Heart right ventricle (tissue), 16 donors: ENCODE measurements at regions not wholly inside any gene's neighbourhood (a gene's known extent, or its start where the extent isn't known, plus 50 kb on each side); places are given as distances from the start of the nearest gene placed in this dataset.

ENCODE experiments used
- ATAC-seq, 8 donors: fragments of 200-7000 bp; cut with Tn5 transposase; one replicate each; pipeline ENCODE4 v1.9.1; 2020; ENCODE audit warnings: mild to moderate bottlenecking in 8 of 8, moderate library complexity in 8 of 8, moderate number of reproducible peaks in 1 of 8
- DNase-seq, 2 donors: peaks; one replicate each; pipeline ENCODE4 v3.0.0-alpha.2; 2020
- H3K27ac ChIP-seq, 10 donors: fragments of 200-600 bp; sonication (generic) in 2 of 10; one replicate each; pipeline versions ENCODE4 v1.5.0 to v1.8.0; 2020 to 2022; ENCODE audit warnings: mild to moderate bottlenecking in 3 of 10
- H3K27me3 ChIP-seq, 7 donors: fragments of 200-600 bp; one replicate each; pipeline ENCODE4 v1.8.0; 2021 to 2022; ENCODE audit warnings: mild to moderate bottlenecking in 2 of 7
- H3K36me3 ChIP-seq, 9 donors: fragments of 200-600 bp; sonication (generic) in 1 of 9; one replicate each; pipeline versions ENCODE4 v1.5.0 to v1.8.0; 2020 to 2022; ENCODE audit warnings: mild to moderate bottlenecking in 2 of 9
- H3K4me1 ChIP-seq, 9 donors: fragments of 200-600 bp; sonication (generic) in 1 of 9; one replicate each; pipeline versions ENCODE4 v1.5.0 to v1.8.0; 2020 to 2022; ENCODE audit warnings: mild to moderate bottlenecking in 4 of 9
- H3K4me3 ChIP-seq, 10 donors: fragments of 200-600 bp; sonication (generic) in 2 of 10; one replicate each; pipeline versions ENCODE4 v1.5.0 to v1.8.0; 2020 to 2022; ENCODE audit warnings: mild to moderate bottlenecking in 7 of 10, moderate library complexity in 2 of 10
- H3K9me3 ChIP-seq, 11 donors: fragments of 200-600 bp in 10 of 11; sonication (generic) in 2 of 11; one replicate each; pipeline versions ENCODE4 v1.5.0 to v1.8.0; 2013 to 2022; ENCODE audit warnings: mild to moderate bottlenecking in 2 of 11, control low read depth in 1 of 11, moderate library complexity in 1 of 11
- WGBS, 2 donors: extraction: QIAGEN DNeasy Blood & Tissue Kit; methylation state at CpG; one replicate each; pipeline ENCODE4 v1.1.7; 2013; ENCODE audit warnings: inconsistent platforms in 1 of 2; 5-methylcytosine and 5-hydroxymethylcytosine counted together
- intact Hi-C, 10 donors: fragments of 100-400 bp; cut with DNase I; formaldehyde crosslinking; loops; one replicate each; pipeline versions ENCODE4 v1.11.1 to v1.14.2; 2022
- TF ChIP-seq, protein P1 (sequence below), 9 donors: fragments of 200-600 bp; sonication (generic) in 2 of 9; IDR thresholded peaks; one replicate each; pipeline versions ENCODE4 v1.5.0 to v1.8.0; 2021 to 2022; ENCODE audit warnings: antibody characterized with exemption in 9 of 9, mild to moderate bottlenecking in 5 of 9, moderate library complexity in 1 of 9
- donor health status: Arrhythmogenic right ventricular cardiomyopathy.
- donor health status: ischemic (EF 13 %, LVEDD 7.1; RV severe dilation, severe dysfunction).
- donor health status: healthy with polysubstance abuse.
- donor health status: DM: no; HTN: yes; CAD: no.
- donor health status: DM: no; HTN: no; CAD: no.
- donor health status: ischemic (EF 25% LVEDD 6.9; RV normal size, moderate dysfunction).
- donor health status: ischemic (EF 25% LVEDD 5.7; RV mildly dilated, moderate dysfunction).
- donor health status: healthy.
- donor health status: DM: yes; HTN: yes; CAD: no.
- donor health status: Ischemic cardiomyopathy.
- donor health status: ischemic (EF 35%, LVEDD 5.7; RV mildly dilated, moderate dysfunction).
- donor health status: nonischemic (EF 11% LVEDD 7.7; RV severe dilation, severe dysfunction).
- donor health status: DM: yes; HTN: yes; CAD: no.
- donor health status: PGD.
- donor health status: ischemic (EF 29% LVEDD 5.4; RV normal size, mild dysfunction).
- donor health status: nonischemic (EF 23%, LVEDD 6.1; RV moderate dilation, normal function).

DNA sequence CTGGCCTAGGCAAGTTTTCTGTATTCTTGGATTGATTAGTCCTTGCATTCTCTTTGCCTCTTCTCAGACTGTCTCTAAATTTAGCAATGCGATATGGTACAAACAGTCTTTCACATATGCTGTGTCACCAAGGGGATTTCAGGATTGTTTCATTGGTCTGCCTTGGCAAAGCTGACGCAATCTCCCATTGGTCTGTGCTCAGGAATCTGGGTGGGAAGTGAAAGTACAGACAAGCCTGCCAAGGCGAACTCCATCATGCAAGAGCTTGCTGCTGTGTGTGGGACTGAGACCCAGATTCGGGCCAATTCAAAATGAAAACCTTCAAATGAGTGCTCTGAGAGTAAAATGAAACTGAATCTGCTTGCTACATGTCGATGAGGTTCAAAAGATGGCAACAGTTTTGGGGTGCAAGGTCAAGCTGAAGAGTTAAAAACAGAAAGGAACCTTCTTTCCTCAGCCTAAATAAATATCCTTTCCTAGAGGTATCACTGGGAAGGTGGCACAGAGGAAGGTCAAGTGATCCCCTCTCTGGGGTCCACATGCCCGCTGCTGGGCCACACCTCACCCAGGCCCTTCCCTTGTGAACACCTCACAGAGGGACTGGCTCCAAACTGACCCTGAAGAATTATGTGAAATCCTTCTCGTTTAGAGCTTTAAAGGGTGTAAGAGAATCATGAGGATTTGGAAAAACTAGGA, 198.8 kb upstream of the PREP start:
- WGBS, 2 donors: 46 to 50% methylated on average over 7 of the region's 7 CpGs
- Histone ChIP-seq H3K27ac (peak overlapping the region; percentile 65 to 85 (median 72)), H3K4me3 (peak overlapping the region in 6 of 10 donors; percentile 5 to 16 (median 10)), H3K27me3 (no peaks in the 10 kb centered on the region), H3K9me3 (peaks cover 0 to 7% (median 0%) of the 10 kb centered on the region in 11 donors), H3K36me3 (no peaks in the 10 kb centered on the region), H3K4me1 (peaks cover 4 to 44% (median 35%) of the 10 kb centered on the region in 9 donors)
- intact Hi-C loops: no loop called here
- TF ChIP-seq, protein P1, sequence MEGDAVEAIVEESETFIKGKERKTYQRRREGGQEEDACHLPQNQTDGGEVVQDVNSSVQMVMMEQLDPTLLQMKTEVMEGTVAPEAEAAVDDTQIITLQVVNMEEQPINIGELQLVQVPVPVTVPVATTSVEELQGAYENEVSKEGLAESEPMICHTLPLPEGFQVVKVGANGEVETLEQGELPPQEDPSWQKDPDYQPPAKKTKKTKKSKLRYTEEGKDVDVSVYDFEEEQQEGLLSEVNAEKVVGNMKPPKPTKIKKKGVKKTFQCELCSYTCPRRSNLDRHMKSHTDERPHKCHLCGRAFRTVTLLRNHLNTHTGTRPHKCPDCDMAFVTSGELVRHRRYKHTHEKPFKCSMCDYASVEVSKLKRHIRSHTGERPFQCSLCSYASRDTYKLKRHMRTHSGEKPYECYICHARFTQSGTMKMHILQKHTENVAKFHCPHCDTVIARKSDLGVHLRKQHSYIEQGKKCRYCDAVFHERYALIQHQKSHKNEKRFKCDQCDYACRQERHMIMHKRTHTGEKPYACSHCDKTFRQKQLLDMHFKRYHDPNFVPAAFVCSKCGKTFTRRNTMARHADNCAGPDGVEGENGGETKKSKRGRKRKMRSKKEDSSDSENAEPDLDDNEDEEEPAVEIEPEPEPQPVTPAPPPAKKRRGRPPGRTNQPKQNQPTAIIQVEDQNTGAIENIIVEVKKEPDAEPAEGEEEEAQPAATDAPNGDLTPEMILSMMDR (IDR thresholded peaks at IDR 0.05): no peak
- peak; percentile 34 to 83 for DNase-seq
- ATAC-seq: peak; percentile 93 to 99 (median 96)

DNA sequence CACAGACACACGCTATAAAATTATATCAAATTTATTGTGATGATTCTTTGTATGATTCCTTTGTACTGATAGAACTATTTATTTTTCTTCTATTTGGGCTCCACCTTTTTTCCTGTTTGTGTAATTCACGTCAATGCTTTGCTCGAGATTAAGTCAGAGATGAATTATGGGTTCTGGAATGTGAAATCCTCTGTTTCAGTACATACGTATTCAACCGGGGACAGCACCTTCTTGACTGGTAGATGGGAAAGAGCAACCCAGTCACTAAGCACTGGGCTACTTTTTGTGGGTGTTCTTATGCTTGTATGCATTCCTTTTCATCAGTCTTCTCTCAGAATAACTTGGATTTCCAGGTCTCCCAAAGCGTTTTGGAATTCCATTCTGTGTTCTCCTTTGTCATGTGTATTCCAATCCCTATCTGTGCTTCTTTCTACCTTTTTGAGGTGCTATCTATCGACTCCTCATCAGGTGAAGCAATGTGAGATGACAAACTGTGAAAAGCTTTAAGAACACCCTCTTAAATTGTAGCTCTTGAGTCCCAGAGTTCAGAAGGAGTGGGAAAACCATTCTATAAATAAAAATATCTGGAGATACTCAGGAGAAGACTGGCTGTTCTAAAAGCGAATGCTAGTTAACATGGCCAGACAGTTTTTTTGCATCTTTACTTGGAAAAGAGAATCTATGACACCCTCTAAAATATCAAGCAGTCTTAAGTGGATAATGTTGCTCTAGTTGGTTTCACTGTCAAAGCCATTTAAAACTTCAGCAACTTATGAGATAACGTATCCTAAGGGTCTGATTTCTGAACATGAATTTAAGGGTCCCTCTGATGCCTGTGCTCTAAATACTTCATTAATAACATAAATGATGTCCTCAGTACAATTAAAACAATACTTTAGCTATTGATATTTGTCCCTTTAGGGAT, 197.7 kb upstream of the PREP start:
- Histone ChIP-seq H3K27ac (peak overlapping the region; percentile 65 to 85 (median 72)), H3K4me3 (peak overlapping the region in 1 of 10 donors; percentile 14), H3K27me3 (no peaks in the 10 kb centered on the region), H3K36me3 (no peaks in the 10 kb centered on the region), H3K9me3 (peaks cover 0 to 4% (median 0%) of the 10 kb centered on the region in 11 donors), H3K4me1 (peaks cover 4 to 44% (median 35%) of the 10 kb centered on the region in 9 donors)
- DNase-seq (no peak), ATAC-seq (no peak)
- WGBS, 2 donors: 67 to 76% methylated on average over 9 of the region's 9 CpGs
- intact Hi-C loops: no loop called here
- TF ChIP-seq, protein P1 (IDR thresholded peaks at IDR 0.05): no peak

DNA sequence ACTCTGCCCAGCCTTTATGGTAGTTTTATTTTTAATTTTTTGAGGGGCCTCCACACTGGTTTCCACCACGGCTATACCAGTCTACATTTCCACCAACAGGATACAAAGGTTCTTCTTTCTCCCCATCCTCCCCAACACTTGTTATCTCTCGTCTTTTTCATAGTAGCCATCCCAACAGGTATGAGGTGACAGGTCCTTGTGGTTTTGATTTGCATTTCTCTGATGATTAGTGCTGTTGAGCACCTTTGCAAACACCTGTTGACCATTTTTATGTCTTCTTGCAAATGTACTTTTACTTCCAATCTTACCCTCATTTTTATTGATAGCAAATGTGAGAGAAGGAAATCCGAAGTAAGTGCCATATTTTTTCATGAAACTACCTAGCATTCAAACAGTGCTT, 195.4 kb upstream of the PREP start:
- DNase-seq (no peak), ATAC-seq (no peak)
- Histone ChIP-seq H3K9me3 (no peaks in the 10 kb centered on the region), H3K4me1 (peaks cover 4 to 56% (median 34%) of the 10 kb centered on the region in 9 donors), H3K27me3 (no peaks in the 10 kb centered on the region), H3K36me3 (no peaks in the 10 kb centered on the region), H3K27ac (no peak overlapping the region), H3K4me3 (no peak overlapping the region)
- TF ChIP-seq, protein P1 (IDR thresholded peaks at IDR 0.05): no peak
- intact Hi-C loops: loop anchor here in 1 of 10 donors (5.0 kb wide), 1 partner anchor 111 kb away; no protein-coding TSS in a partner anchor
- WGBS, 2 donors: 80 to 81% methylated on average over 3 of the region's 3 CpGs

GRCh38 chr6:105596284-105596755, 193.4 kb upstream of the PREP start:
- Histone ChIP-seq H3K27ac (no peak overlapping the region), H3K36me3 (no peaks in the 10 kb centered on the region), H3K4me3 (no peak overlapping the region), H3K9me3 (no peaks in the 10 kb centered on the region), H3K4me1 (peaks cover 4 to 57% (median 20%) of the 10 kb centered on the region in 9 donors), H3K27me3 (no peaks in the 10 kb centered on the region)
- intact Hi-C loops: loop anchor here in 1 of 10 donors (5.0 kb wide), 1 partner anchor 109 kb away; no protein-coding TSS in a partner anchor
- ATAC-seq (peak in 1 of 8 donors; percentile 53), DNase-seq (no peak)
- TF ChIP-seq, protein P1 (IDR thresholded peaks at IDR 0.05): no peak
- 54 to 57% methylated on average over 4 of the region's 4 CpGs for WGBS, 2 donors
